NT2/D1 (cell line): ENCODE measurements at regions not wholly inside any gene's neighbourhood (a gene's known extent, or its start where the extent isn't known, plus 50 kb on each side); places are given as distances from the start of the nearest gene placed in this dataset.

ENCODE experiments used
- DNase-seq: peaks from one replicate; pipeline ENCODE4 v3.0.0-alpha.2; 2011; ENCODE audit warnings: low read depth, low spot score
- H3K27me3 ChIP-seq: 2 replicates; pipeline ENCODE4 v1.6.0; 2011; ENCODE audit warnings: mild to moderate bottlenecking; ENCODE audit not compliant: insufficient read length, insufficient read depth
- H3K36me3 ChIP-seq: 2 replicates; pipeline ENCODE4 v1.6.1; 2011; ENCODE audit warnings: mild to moderate bottlenecking, low read length, mixed read lengths; ENCODE audit not compliant: insufficient read depth, insufficient read length
- H3K4me1 ChIP-seq: 2 replicates; pipeline ENCODE4 v1.5.1; 2011; ENCODE audit not compliant: insufficient read depth, insufficient read length
- H3K4me3 ChIP-seq: 2 replicates; pipeline ENCODE4 v1.5.1; 2011; ENCODE audit warnings: low read depth; ENCODE audit not compliant: insufficient read length
- H3K9ac ChIP-seq: 2 replicates; pipeline ENCODE4 v1.6.0; 2011; ENCODE audit warnings: low read depth; ENCODE audit not compliant: insufficient read length
- H3K9me3 ChIP-seq: 2 replicates; pipeline ENCODE4 v1.5.1; 2011; ENCODE audit warnings: mild to moderate bottlenecking, low read length; ENCODE audit not compliant: insufficient read depth
- SUZ12 ChIP-seq: IDR thresholded peaks from 2 replicates; pipeline ENCODE4 v1.6.1; 2011; ENCODE audit not compliant: insufficient read length, insufficient read depth; ENCODE audit errors: extremely low read depth
- YY1 ChIP-seq: IDR thresholded peaks from 2 replicates; pipeline ENCODE4 v1.6.1; 2011; ENCODE audit not compliant: insufficient read length, insufficient read depth
- ZNF274 ChIP-seq: IDR thresholded peaks from 2 replicates; pipeline ENCODE4 v1.6.1; 2011; ENCODE audit warnings: mild to moderate bottlenecking, low read depth, low read length

DNA sequence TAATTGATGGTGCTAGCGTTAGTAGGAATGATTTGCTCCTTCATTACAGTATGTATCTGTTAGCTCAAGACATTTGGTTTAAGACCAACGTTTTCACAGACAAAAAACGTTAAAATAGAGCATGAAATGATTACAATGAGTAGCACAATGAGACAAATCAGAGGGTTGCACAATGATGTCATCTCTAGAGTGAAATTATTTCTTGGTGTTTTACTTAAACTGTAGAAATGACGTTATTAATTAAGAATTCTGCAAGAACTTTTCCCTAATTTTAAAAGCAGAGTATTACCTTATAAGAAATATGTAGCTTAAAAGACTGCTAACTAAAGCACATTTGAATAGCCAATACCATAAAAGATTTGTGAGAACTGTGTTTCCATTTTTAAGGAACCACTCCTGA lies 373.4 kb upstream of the KIF2B start:
- no peak overlapping the region for H3K9ac ChIP-seq
- H3K27me3 ChIP-seq = no peaks in the 10 kb centered on the region
- TF ChIP-seq ZNF274 = no peak
- TF ChIP-seq SUZ12 = no peak
- TF ChIP-seq YY1 = no peak
- no peak overlapping the region for H3K4me3 ChIP-seq
- 0 out of 2 replicates have a peak, but pooled peaks cover under 1% of the 10 kb centered on the region for H3K9me3 ChIP-seq
- DNase-seq = no peak
- no peaks in the 10 kb centered on the region for H3K4me1 ChIP-seq
- no peaks in the 10 kb centered on the region for H3K36me3 ChIP-seq

GRCh38 chr17:53428913-53429312 lies 393.8 kb upstream of the KIF2B start:
- no peaks in the 10 kb centered on the region for H3K4me1 ChIP-seq
- H3K4me3 ChIP-seq = no peak overlapping the region
- H3K9ac ChIP-seq = no peak overlapping the region
- no peaks in the 10 kb centered on the region for H3K36me3 ChIP-seq
- TF ChIP-seq SUZ12 (no peak), YY1 (no peak), ZNF274 (no peak)
- H3K27me3 ChIP-seq = no peaks in the 10 kb centered on the region
- no peak for DNase-seq
- H3K9me3 ChIP-seq = peaks cover 38% of the 10 kb centered on the region; the same call in 1 of the 2 replicates

DNA sequence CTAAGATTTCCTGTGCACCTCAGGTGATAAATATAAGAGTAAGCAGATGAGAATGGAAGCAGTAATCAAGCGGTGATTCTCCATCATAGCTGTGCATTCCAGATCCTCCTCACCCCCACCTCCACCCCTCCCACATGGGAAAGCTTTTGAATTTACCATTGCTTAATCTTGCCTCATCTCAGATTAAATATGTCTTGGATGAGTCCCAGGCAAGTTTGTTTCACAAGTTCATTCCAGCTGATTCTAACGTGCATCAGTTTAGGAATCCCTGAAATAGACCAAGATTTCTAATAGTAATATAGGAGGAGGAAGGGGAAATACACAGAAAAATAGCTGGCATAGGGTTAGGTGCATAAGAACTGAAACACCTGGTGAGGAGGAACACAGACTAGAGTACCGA lies 396.2 kb upstream of the KIF2B start:
- no peak for DNase-seq
- no peak overlapping the region for H3K4me3 ChIP-seq
- H3K9ac ChIP-seq = no peak overlapping the region
- TF ChIP-seq ZNF274 (no peak), SUZ12 (no peak), YY1 (no peak)
- H3K9me3 ChIP-seq = peaks cover 38% of the 10 kb centered on the region; the same call in 1 of the 2 replicates
- H3K36me3 ChIP-seq = no peaks in the 10 kb centered on the region
- H3K27me3 ChIP-seq = no peaks in the 10 kb centered on the region
- H3K4me1 ChIP-seq = no peaks in the 10 kb centered on the region

DNA sequence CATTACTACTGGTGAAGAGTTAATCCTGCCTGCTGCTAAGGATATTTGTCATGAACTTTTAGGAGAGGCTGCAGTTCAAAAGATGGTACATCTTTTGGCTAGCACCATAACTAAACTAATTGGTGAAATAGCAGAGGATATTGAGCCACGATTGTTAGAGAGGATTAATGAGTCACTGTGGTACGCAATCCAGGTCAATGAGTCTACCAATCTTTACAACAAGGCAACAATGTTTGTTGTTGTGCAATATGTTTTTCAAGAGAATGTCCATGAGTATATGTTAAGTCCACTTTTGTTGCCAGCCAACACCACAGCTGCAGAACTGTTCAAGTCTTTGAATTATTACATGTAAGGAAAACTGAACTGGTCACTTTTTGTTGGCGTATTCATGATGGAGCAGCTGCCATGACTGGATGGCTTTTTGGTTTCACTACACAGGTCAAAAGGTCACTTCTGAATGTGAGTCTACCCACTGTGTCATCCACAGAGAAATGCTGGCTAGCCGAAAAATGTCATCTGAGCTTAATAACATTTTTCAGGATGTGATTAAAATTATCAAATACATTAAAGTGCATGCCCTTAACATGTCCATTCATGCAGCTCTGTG lies 402.6 kb upstream of the KIF2B start:
- DNase-seq = no peak
- Histone ChIP-seq H3K27me3 (no peaks in the 10 kb centered on the region), H3K4me1 (no peaks in the 10 kb centered on the region), H3K9ac (no peak overlapping the region), H3K4me3 (no peak overlapping the region), H3K36me3 (no peaks in the 10 kb centered on the region), H3K9me3 (no peaks in the 10 kb centered on the region; the same call in 1 of the 2 replicates)
- TF ChIP-seq ZNF274 = no peak
- no peak for TF ChIP-seq YY1
- no peak for TF ChIP-seq SUZ12

- no peaks in the 10 kb centered on the region for H3K4me1 ChIP-seq
- no peak for DNase-seq
- H3K4me3 ChIP-seq = no peak overlapping the region
- TF ChIP-seq SUZ12 = no peak
- no peak for TF ChIP-seq YY1
- TF ChIP-seq ZNF274 = no peak
- H3K9me3 ChIP-seq = peaks cover 13% of the 10 kb centered on the region
- H3K27me3 ChIP-seq = no peaks in the 10 kb centered on the region
- no peaks in the 10 kb centered on the region for H3K36me3 ChIP-seq
- no peak overlapping the region for H3K9ac ChIP-seq
These were observed 413.1 kb upstream of the KIF2B start for GRCh38 chr17:53409588-53409987.

DNA sequence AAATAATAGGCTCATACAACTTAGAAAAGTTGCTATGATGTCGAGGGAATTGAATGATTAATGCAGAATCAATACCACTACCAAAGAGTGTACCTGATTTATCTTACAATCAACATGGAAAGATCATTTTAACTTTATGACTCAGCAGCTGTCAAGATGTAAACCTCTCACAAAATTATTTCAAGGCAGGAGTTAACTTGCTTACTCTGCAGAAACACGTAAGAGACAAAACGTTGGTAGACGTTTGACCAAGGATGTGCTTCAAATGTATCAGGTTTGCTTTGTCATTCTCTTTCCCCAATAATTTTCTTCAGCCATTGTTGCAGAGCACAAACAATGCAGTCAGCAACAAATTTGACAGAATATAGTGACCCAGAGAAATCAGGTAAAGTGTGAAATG lies 415.8 kb upstream of the KIF2B start:
- Histone ChIP-seq H3K9ac (no peak overlapping the region), H3K4me1 (no peaks in the 10 kb centered on the region), H3K4me3 (no peak overlapping the region), H3K36me3 (no peaks in the 10 kb centered on the region), H3K9me3 (peaks cover 19% of the 10 kb centered on the region), H3K27me3 (no peaks in the 10 kb centered on the region)
- DNase-seq = no peak
- TF ChIP-seq YY1 (no peak), ZNF274 (no peak), SUZ12 (no peak)

DNA sequence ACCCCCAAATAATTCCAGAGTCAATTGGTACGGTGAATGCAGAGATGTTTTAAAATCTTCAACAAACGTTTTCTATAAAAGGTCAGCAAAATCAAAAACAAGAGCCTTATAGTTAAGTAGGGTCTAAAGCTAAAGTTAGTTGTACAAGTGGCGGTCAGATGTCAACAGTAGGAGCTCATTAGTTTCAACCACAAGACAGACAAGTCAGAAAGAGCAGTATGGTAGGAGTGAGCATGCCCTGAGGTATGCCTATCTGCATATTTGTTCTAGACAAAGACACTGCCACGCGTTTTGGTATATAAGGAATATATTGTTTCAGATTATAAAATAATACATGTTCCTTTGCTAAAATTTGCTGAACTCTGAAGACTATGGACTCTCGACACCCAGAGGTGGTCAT lies 431.5 kb upstream of the KIF2B start:
- no peaks in the 10 kb centered on the region for H3K27me3 ChIP-seq
- H3K4me1 ChIP-seq = no peaks in the 10 kb centered on the region
- no peak overlapping the region for H3K9ac ChIP-seq
- TF ChIP-seq ZNF274 = no peak
- TF ChIP-seq SUZ12 = no peak
- no peak for TF ChIP-seq YY1
- no peak overlapping the region for H3K4me3 ChIP-seq
- H3K36me3 ChIP-seq = no peaks in the 10 kb centered on the region
- no peak for DNase-seq
- H3K9me3 ChIP-seq = no peaks in the 10 kb centered on the region
